ENCODE measurements at regions not wholly inside any gene's neighbourhood (a gene's known extent, or its start where the extent isn't known, plus 50 kb on each side); places are given as distances from the start of the nearest gene placed in this dataset.

GRCh38 chr3:102123590-102124190 lies 274.4 kb downstream of the NFKBIZ start:
- TF ChIP-seq POLR2A (IDR thresholded peaks at IDR 0.05) = no peak
- TF ChIP-seq CTCF (IDR thresholded peaks at IDR 0.05) = no peak
